Hepatocyte (in vitro differentiated cells): ENCODE measurements at regions not wholly inside any gene's neighbourhood (a gene's known extent, or its start where the extent isn't known, plus 50 kb on each side); places are given as distances from the start of the nearest gene placed in this dataset.
"Not testable (repeated sequence)": the region's sequence is repeated elsewhere in the genome, so short reads cannot be mapped to it uniquely, and the experiment has no call there.

Experiments used
- DNase-seq: peaks from one replicate; pipeline ENCODE4 v3.0.0-alpha.2; 2016; ENCODE audit warnings: low spot score
- H2AFZ ChIP-seq: fragments of 200-600 bp; sonication (generic); 2 replicates; pipeline ENCODE4 v1.6.0; 2016; ENCODE audit warnings: antibody characterized with exemption, mild to moderate bottlenecking
- H3K27ac ChIP-seq: fragments of 200-600 bp; sonication (generic); 2 replicates; pipeline ENCODE4 v1.5.1; 2016; ENCODE audit warnings: mild to moderate bottlenecking
- H3K27me3 ChIP-seq: fragments of 200-600 bp; sonication (generic); 2 replicates; pipeline ENCODE4 v1.6.1; 2016
- H3K36me3 ChIP-seq: fragments of 200-600 bp; sonication (generic); replicated peaks from 2 replicates; pipeline ENCODE4 v1.5.1; 2016; ENCODE audit warnings: low read depth; ENCODE audit not compliant: insufficient read depth
- H3K4me1 ChIP-seq: fragments of 200-600 bp; sonication (generic); 2 replicates; pipeline ENCODE4 v1.5.1; 2016; ENCODE audit warnings: mild to moderate bottlenecking, moderate library complexity; ENCODE audit not compliant: insufficient read depth
- H3K4me2 ChIP-seq: fragments of 200-600 bp; sonication (generic); 2 replicates; pipeline ENCODE4 v1.6.0; 2016
- H3K4me3 ChIP-seq: fragments of 200-600 bp; sonication (generic); 2 replicates; pipeline ENCODE4 v1.5.1; 2016; ENCODE audit warnings: mild to moderate bottlenecking
- H3K79me2 ChIP-seq: fragments of 200-600 bp; sonication (generic); 2 replicates; pipeline ENCODE4 v1.6.0; 2017; ENCODE audit warnings: mild to moderate bottlenecking
- H3K9me2 ChIP-seq: fragments of 200-600 bp; sonication (generic); replicated peaks from 2 replicates; pipeline ENCODE4 v1.6.0; 2017; ENCODE audit warnings: mild to moderate bottlenecking; ENCODE audit not compliant: insufficient read depth
- H3K9me3 ChIP-seq: fragments of 200-600 bp; sonication (generic); 2 replicates; pipeline ENCODE4 v1.5.1; 2016; ENCODE audit warnings: low read depth, mild to moderate bottlenecking
- H4K20me1 ChIP-seq: fragments of 200-600 bp; sonication (generic); 2 replicates; pipeline ENCODE4 v1.6.0; 2016; ENCODE audit warnings: mild to moderate bottlenecking; ENCODE audit not compliant: insufficient read depth, poor library complexity, severe bottlenecking
- EZH2 ChIP-seq: fragments of 200-600 bp; sonication (generic); IDR thresholded peaks from 2 replicates; pipeline ENCODE4 v1.6.1; 2016; ENCODE audit warnings: antibody characterized with exemption, mild to moderate bottlenecking, borderline replicate concordance
- EZH2phosphoT487 ChIP-seq: fragments of 200-600 bp; sonication (generic); IDR thresholded peaks from one replicate; pipeline ENCODE4 v1.6.1; 2018; ENCODE audit warnings: antibody characterized with exemption, mild to moderate bottlenecking, low read depth, moderate library complexity; ENCODE audit not compliant: unreplicated experiment, severe bottlenecking
- WGBS: methylation state at CpG from one replicate; pipeline ENCODE4 v1.1.6; 2016; ENCODE audit warnings: low lambda C conversion rate; ENCODE audit errors: missing lambda C conversion rate; 5-methylcytosine and 5-hydroxymethylcytosine counted together
- TF ChIP-seq, protein P1 (sequence below): fragments of 200-600 bp; sonication (generic); IDR thresholded peaks from 2 replicates; pipeline ENCODE4 v1.5.1; 2016; ENCODE audit warnings: antibody characterized with exemption, mild to moderate bottlenecking; ENCODE audit not compliant: poor library complexity

DNA sequence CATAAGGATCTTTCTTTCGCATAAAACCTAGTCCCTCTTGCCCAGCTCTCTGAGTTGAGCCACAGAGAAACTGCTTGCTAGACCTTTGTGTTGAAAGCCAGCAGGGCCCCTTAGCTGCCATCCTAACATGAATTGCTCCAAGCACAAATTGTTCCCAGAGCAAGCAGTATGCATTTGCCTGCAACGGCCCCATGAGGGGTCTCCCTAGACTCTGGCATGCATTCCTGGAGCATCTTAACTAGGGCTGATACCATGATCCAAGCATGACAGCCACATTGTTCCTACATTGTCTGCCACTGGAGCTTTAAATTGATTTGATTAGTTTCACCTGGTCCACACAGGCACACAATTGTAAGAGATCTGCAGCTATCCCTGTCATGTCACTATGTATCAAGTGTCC is 428.1 kb downstream of the TAFA4 start:
- Histone ChIP-seq H3K9me3 (no peaks in the 10 kb centered on the region), H3K79me2 (no peaks in the 10 kb centered on the region), H3K27ac (no peak overlapping the region), H3K9me2 (no peaks in the 10 kb centered on the region), H3K36me3 (no peaks in the 10 kb centered on the region), H3K27me3 (no peaks in the 10 kb centered on the region), H3K4me2 (no peak overlapping the region), H4K20me1 (no peaks in the 10 kb centered on the region), H3K4me3 (no peak overlapping the region), H3K4me1 (no peaks in the 10 kb centered on the region), H2AFZ (no peak overlapping the region)
- 61% methylated on average over 2 of the region's 2 CpGs for WGBS
- no peak for TF ChIP-seq EZH2
- TF ChIP-seq EZH2phosphoT487: no peak
- TF ChIP-seq, protein P1, sequence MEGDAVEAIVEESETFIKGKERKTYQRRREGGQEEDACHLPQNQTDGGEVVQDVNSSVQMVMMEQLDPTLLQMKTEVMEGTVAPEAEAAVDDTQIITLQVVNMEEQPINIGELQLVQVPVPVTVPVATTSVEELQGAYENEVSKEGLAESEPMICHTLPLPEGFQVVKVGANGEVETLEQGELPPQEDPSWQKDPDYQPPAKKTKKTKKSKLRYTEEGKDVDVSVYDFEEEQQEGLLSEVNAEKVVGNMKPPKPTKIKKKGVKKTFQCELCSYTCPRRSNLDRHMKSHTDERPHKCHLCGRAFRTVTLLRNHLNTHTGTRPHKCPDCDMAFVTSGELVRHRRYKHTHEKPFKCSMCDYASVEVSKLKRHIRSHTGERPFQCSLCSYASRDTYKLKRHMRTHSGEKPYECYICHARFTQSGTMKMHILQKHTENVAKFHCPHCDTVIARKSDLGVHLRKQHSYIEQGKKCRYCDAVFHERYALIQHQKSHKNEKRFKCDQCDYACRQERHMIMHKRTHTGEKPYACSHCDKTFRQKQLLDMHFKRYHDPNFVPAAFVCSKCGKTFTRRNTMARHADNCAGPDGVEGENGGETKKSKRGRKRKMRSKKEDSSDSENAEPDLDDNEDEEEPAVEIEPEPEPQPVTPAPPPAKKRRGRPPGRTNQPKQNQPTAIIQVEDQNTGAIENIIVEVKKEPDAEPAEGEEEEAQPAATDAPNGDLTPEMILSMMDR: no peak
- DNase-seq: no peak

DNA sequence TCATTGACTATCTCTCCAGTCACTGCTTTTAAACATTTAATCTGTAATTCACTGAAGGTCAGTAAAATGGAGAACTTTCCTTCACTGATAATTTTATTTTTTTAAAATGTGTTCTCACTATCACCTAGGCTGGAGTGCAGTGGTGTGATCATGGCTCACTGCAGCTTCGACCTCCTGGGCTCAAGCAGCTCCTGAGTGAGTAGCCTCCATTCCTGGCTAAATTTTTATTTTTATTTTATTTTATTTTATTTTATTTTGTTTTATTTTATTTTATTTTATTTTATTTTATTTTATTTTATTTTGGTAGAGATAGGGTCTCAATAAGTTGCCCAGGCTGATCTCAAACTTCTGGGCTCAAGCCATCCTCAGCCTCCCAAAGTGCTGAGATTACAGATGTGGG is 446.5 kb downstream of the TAFA4 start:
- H4K20me1 ChIP-seq, H3K9me3 ChIP-seq, H3K27me3 ChIP-seq, H3K4me2 ChIP-seq, H3K9me2 ChIP-seq, DNase-seq, H3K4me1 ChIP-seq, H3K4me3 ChIP-seq, H3K79me2 ChIP-seq, H3K36me3 ChIP-seq, H3K27ac ChIP-seq, H2AFZ ChIP-seq: not testable (repeated sequence)
- 94% methylated on average over 1 of the region's 1 CpG for WGBS

DNA sequence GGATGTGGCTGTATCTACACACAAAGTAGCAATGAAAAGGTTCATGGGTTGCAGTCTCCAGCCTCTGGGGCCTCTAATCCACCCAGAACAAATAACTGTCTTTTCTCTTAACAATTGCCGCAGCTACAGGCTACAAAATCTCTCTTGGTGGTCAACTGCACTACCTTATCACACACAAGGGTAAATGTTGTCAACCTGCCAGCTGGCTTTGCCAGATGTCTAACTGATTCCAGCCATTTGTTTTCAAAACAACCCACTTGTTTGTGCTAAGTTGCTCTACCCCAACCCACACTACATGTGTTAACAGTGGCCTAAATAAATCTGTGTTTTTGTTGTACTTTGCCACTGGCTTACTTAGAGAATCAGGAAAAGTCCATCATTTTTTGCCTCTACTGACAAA is 447.3 kb downstream of the TAFA4 start:
- H3K27ac ChIP-seq: no peak overlapping the region
- WGBS: 33% methylated on average over 1 of the region's 1 CpG
- DNase-seq: no peak
- H3K36me3 ChIP-seq: no peaks in the 10 kb centered on the region
- H3K9me2 ChIP-seq: no peaks in the 10 kb centered on the region
- H2AFZ ChIP-seq: no peak overlapping the region
- H3K27me3 ChIP-seq: no peaks in the 10 kb centered on the region
- no peak overlapping the region for H3K4me2 ChIP-seq
- H3K4me1 ChIP-seq: no peaks in the 10 kb centered on the region
- H3K79me2 ChIP-seq: no peaks in the 10 kb centered on the region
- H4K20me1 ChIP-seq: no peaks in the 10 kb centered on the region
- TF ChIP-seq EZH2: no peak
- no peaks in the 10 kb centered on the region for H3K9me3 ChIP-seq
- H3K4me3 ChIP-seq: no peak overlapping the region

DNA sequence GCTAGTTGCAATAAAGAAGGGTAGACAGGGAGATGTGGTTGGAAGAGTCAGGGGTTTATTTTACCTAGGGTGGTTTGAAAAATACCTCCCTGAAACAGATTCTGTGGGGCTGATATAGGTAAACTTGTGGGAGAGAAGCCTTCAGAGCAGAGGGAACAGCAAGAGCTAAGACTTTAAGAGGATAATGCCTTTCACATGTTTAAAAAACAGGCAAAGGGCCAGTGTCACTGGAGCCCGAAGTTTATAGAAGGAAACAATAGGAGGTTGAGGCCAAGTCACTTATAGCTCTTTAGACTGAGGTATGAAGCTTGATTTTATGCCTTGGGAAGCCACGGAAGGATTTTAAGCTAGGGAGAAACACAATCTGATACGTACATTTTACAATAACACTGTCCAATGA is 448.7 kb downstream of the TAFA4 start:
- Histone ChIP-seq H3K4me1 (no peaks in the 10 kb centered on the region), H3K79me2 (no peaks in the 10 kb centered on the region), H3K27me3 (no peaks in the 10 kb centered on the region), H3K9me2 (no peaks in the 10 kb centered on the region), H3K36me3 (no peaks in the 10 kb centered on the region), H4K20me1 (no peaks in the 10 kb centered on the region), H3K4me3 (no peak overlapping the region), H3K9me3 (no peaks in the 10 kb centered on the region), H2AFZ (no peak overlapping the region), H3K4me2 (no peak overlapping the region), H3K27ac (peak overlapping the region; percentile 44)
- DNase-seq: no peak
- 52% methylated on average over 3 of the region's 3 CpGs for WGBS
- TF ChIP-seq EZH2phosphoT487 (no peak), EZH2 (no peak)
- TF ChIP-seq, protein P1: no peak

DNA sequence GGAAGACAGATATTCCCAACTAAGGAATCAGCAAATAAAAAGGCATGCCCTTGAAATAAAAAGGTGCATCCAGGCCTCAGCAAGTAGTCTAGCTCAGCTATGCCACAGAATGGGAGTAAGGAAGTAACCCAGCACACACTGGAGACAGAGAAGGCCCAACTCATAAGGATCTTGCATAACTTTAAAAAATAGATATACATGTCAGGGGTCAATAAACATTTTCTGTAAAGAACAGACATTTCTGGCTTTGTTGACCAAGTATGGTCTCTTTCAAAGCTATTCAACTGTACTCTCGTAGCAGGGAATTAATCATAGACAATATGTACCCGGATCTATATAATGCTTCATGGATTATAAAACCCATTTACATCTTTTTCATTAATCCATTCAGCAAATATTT is 449.3 kb downstream of the TAFA4 start:
- Histone ChIP-seq H2AFZ (no peak overlapping the region), H3K4me1 (no peaks in the 10 kb centered on the region), H4K20me1 (no peaks in the 10 kb centered on the region), H3K79me2 (no peaks in the 10 kb centered on the region), H3K36me3 (no peaks in the 10 kb centered on the region), H3K27ac (peak overlapping the region; percentile 44), H3K9me3 (no peaks in the 10 kb centered on the region), H3K9me2 (no peaks in the 10 kb centered on the region), H3K27me3 (no peaks in the 10 kb centered on the region), H3K4me2 (no peak overlapping the region), H3K4me3 (no peak overlapping the region)
- WGBS: 60% methylated on average over 2 of the region's 2 CpGs
- DNase-seq: no peak
- no peak for TF ChIP-seq EZH2phosphoT487
- TF ChIP-seq, protein P1: no peak
- TF ChIP-seq EZH2: no peak
